NCI-H82 (cell line): ENCODE measurements at regions not wholly inside any gene's neighbourhood (a gene's known extent, or its start where the extent isn't known, plus 50 kb on each side); places are given as distances from the start of the nearest gene placed in this dataset.
"Not testable (repeated sequence)": the region's sequence is repeated elsewhere in the genome, so short reads cannot be mapped to it uniquely, and the experiment has no call there.

Experiments used
- DNase-seq: peaks from one replicate; lab custom pipeline; 2025; lab: John Stamatoyannopoulos, UW

- not testable (repeated sequence) for DNase-seq
Observed at GRCh38 chr4:22630161-22630975, 62.4 kb upstream of the GBA3 start.

GRCh38 chr4:22631167-22631566 lies 61.6 kb upstream of the GBA3 start:
- not testable (repeated sequence) for DNase-seq

- no peak for DNase-seq
Observed at GRCh38 chr4:22634541-22635181, 58.1 kb upstream of the GBA3 start.

- DNase-seq = not testable (repeated sequence)
Observed at GRCh38 chr4:22635182-22635549, 57.6 kb upstream of the GBA3 start.

- DNase-seq = no peak
Observed at GRCh38 chr4:22635692-22636091, 57.0 kb upstream of the GBA3 start.

GRCh38 chr4:22637306-22637705 lies 55.4 kb upstream of the GBA3 start:
- DNase-seq = no peak
